HepG2 (cell line): ENCODE measurements at regions not wholly inside any gene's neighbourhood (a gene's known extent, or its start where the extent isn't known, plus 50 kb on each side); places are given as distances from the start of the nearest gene placed in this dataset.

ENCODE experiments used
- MEIS2 ChIP-seq: sonication (generic); formaldehyde crosslinking; IDR thresholded peaks from 2 replicates; pipeline ENCODE4 v1.9.0; 2021; ENCODE audit warnings: mild to moderate bottlenecking, missing genetic modification reagents
- MYC ChIP-seq: sonication (generic); formaldehyde crosslinking; IDR thresholded peaks from 2 replicates; pipeline ENCODE4 v1.9.0; 2021; ENCODE audit warnings: missing genetic modification reagents, borderline replicate concordance
- YY1 ChIP-seq: IDR thresholded peaks from 2 replicates; pipeline ENCODE4 v1.6.1; 2011; ENCODE audit warnings: low read length, low read depth, moderate library complexity, mild to moderate bottlenecking; ENCODE audit not compliant: insufficient read depth, insufficient replicate concordance
- ZNF335 ChIP-seq: sonication (generic); formaldehyde crosslinking; IDR thresholded peaks from 2 replicates; pipeline ENCODE4 v1.4.0; 2020; ENCODE audit warnings: missing genetic modification reagents
- ZNF75D ChIP-seq: sonication (generic); formaldehyde crosslinking; IDR thresholded peaks from 2 replicates; pipeline ENCODE4 v1.8.1; 2023; ENCODE audit warnings: missing genetic modification reagents, mild to moderate bottlenecking, borderline replicate concordance
- TF ChIP-seq, protein P1 (sequence below): sonication (generic); formaldehyde crosslinking; IDR thresholded peaks from 2 replicates; pipeline ENCODE4 v1.4.0; 2020; ENCODE audit warnings: low read depth, missing genetic modification reagents
- TF ChIP-seq, protein P2 (sequence below): sonication (generic); formaldehyde crosslinking; IDR thresholded peaks from 2 replicates; pipeline ENCODE4 v1.4.0; 2020; ENCODE audit warnings: missing genetic modification reagents, borderline replicate concordance

DNA sequence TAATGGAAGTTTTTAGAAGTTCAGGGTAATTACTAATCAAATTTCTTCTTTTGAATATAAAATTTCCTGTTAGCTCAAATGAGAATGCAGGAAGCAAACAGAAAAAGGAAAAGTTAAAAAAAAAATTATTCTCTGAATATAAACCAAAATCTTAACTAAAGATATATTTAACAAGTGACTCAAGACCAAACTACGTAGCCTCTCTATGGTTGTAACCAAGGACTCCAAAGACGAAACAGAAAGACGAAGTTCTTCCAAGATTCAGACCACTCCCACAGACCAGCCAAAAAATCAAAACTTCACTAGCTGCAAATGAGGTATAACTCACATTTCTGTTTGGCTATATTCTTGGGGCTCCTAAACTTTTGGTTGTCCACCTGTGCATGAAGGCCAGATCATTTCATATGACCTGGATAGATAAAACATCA, 846.5 kb upstream of the ALCAM start (continued):
- TF ChIP-seq, protein P1, sequence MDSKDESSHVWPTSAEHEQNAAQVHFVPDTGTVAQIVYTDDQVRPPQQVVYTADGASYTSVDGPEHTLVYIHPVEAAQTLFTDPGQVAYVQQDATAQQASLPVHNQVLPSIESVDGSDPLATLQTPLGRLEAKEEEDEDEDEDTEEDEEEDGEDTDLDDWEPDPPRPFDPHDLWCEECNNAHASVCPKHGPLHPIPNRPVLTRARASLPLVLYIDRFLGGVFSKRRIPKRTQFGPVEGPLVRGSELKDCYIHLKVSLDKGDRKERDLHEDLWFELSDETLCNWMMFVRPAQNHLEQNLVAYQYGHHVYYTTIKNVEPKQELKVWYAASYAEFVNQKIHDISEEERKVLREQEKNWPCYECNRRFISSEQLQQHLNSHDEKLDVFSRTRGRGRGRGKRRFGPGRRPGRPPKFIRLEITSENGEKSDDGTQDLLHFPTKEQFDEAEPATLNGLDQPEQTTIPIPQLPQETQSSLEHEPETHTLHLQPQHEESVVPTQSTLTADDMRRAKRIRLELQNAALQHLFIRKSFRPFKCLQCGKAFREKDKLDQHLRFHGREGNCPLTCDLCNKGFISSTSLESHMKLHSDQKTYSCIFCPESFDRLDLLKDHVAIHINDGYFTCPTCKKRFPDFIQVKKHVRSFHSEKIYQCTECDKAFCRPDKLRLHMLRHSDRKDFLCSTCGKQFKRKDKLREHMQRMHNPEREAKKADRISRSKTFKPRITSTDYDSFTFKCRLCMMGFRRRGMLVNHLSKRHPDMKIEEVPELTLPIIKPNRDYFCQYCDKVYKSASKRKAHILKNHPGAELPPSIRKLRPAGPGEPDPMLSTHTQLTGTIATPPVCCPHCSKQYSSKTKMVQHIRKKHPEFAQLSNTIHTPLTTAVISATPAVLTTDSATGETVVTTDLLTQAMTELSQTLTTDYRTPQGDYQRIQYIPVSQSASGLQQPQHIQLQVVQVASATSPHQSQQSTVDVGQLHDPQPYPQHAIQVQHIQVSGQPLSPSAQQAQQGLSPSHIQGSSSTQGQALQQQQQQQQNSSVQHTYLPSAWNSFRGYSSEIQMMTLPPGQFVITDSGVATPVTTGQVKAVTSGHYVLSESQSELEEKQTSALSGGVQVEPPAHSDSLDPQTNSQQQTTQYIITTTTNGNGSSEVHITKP (CRISPR knock-in tag) = no peak
- no peak for TF ChIP-seq YY1
- TF ChIP-seq, protein P2, sequence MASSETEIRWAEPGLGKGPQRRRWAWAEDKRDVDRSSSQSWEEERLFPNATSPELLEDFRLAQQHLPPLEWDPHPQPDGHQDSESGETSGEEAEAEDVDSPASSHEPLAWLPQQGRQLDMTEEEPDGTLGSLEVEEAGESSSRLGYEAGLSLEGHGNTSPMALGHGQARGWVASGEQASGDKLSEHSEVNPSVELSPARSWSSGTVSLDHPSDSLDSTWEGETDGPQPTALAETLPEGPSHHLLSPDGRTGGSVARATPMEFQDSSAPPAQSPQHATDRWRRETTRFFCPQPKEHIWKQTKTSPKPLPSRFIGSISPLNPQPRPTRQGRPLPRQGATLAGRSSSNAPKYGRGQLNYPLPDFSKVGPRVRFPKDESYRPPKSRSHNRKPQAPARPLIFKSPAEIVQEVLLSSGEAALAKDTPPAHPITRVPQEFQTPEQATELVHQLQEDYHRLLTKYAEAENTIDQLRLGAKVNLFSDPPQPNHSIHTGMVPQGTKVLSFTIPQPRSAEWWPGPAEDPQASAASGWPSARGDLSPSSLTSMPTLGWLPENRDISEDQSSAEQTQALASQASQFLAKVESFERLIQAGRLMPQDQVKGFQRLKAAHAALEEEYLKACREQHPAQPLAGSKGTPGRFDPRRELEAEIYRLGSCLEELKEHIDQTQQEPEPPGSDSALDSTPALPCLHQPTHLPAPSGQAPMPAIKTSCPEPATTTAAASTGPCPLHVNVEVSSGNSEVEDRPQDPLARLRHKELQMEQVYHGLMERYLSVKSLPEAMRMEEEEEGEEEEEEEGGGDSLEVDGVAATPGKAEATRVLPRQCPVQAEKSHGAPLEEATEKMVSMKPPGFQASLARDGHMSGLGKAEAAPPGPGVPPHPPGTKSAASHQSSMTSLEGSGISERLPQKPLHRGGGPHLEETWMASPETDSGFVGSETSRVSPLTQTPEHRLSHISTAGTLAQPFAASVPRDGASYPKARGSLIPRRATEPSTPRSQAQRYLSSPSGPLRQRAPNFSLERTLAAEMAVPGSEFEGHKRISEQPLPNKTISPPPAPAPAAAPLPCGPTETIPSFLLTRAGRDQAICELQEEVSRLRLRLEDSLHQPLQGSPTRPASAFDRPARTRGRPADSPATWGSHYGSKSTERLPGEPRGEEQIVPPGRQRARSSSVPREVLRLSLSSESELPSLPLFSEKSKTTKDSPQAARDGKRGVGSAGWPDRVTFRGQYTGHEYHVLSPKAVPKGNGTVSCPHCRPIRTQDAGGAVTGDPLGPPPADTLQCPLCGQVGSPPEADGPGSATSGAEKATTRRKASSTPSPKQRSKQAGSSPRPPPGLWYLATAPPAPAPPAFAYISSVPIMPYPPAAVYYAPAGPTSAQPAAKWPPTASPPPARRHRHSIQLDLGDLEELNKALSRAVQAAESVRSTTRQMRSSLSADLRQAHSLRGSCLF = no peak
- TF ChIP-seq MYC (CRISPR knock-in tag) = no peak
- TF ChIP-seq MEIS2 (CRISPR knock-in tag) = no peak
- no peak for TF ChIP-seq ZNF335 (CRISPR knock-in tag)
- TF ChIP-seq ZNF75D = no peak
